ENCODE measurements at regions not wholly inside any gene's neighbourhood (a gene's known extent, or its start where the extent isn't known, plus 50 kb on each side); places are given as distances from the start of the nearest gene placed in this dataset.

DNA sequence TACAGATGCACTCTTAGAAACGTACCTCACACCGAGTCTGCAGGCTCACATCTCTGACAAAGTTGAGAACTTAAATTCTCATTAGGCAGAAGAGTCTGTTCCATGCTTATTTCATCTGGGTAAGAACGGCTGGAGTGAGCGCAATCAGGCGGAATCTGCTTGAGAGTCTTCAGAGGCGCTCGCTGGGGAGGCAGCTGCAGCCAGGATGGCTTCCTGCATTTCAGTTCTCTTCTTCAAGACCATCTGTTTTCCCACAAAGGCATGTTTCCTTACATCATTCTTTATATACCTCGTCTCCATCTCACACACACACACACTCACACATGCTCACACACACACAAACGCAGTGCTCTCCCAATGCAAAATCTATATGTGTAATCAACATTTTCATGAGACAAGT lies 497.1 kb downstream of the AJAP1 start:
- no peak for DNase-seq (ENCODE audit: low spot score in 2 of 2)
- TF ChIP-seq, protein P1, sequence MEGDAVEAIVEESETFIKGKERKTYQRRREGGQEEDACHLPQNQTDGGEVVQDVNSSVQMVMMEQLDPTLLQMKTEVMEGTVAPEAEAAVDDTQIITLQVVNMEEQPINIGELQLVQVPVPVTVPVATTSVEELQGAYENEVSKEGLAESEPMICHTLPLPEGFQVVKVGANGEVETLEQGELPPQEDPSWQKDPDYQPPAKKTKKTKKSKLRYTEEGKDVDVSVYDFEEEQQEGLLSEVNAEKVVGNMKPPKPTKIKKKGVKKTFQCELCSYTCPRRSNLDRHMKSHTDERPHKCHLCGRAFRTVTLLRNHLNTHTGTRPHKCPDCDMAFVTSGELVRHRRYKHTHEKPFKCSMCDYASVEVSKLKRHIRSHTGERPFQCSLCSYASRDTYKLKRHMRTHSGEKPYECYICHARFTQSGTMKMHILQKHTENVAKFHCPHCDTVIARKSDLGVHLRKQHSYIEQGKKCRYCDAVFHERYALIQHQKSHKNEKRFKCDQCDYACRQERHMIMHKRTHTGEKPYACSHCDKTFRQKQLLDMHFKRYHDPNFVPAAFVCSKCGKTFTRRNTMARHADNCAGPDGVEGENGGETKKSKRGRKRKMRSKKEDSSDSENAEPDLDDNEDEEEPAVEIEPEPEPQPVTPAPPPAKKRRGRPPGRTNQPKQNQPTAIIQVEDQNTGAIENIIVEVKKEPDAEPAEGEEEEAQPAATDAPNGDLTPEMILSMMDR (IDR thresholded peaks at IDR 0.05): no peak
- no peak for TF ChIP-seq POLR2A (IDR thresholded peaks at IDR 0.05)
- no peak overlapping the region for H3K4me3 ChIP-seq (ENCODE audit: low read depth, poor library complexity, severe bottlenecking)
- intact Hi-C loops (cut with DNase I; ENCODE audit: low total_unique reads): no loop called here
- 72 to 76% methylated on average over 9 of the region's 9 CpGs for WGBS, 2 donors

DNA sequence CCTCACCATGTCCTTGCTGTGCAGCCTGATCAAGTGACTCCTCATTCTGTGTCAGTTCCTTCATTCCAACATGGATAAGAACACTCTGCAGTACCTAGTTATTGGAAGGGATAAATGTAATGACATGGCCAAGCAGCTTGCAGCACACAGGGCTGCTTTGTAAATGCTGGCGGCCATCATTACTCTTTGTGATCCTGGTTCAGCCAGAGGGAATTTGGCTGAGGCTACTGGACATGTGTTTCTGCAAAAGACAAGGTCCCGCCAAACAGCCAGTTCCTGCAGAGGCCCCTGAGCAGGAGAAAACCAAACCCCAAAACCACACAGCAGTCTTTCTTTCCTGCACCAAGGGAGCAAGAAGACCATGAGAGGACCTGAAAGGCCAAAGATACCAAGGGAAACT lies 495.8 kb downstream of the AJAP1 start:
- no peak overlapping the region for H3K4me3 ChIP-seq (ENCODE audit: low read depth, poor library complexity, severe bottlenecking)
- TF ChIP-seq POLR2A (IDR thresholded peaks at IDR 0.05): no peak
- TF ChIP-seq, protein P1 (IDR thresholded peaks at IDR 0.05): no peak
- 61 to 74% methylated on average over 2 of the region's 2 CpGs for WGBS, 2 donors
- no peak for DNase-seq (ENCODE audit: low spot score in 2 of 2)
- intact Hi-C loops (cut with DNase I; ENCODE audit: low total_unique reads): no loop called here

DNA sequence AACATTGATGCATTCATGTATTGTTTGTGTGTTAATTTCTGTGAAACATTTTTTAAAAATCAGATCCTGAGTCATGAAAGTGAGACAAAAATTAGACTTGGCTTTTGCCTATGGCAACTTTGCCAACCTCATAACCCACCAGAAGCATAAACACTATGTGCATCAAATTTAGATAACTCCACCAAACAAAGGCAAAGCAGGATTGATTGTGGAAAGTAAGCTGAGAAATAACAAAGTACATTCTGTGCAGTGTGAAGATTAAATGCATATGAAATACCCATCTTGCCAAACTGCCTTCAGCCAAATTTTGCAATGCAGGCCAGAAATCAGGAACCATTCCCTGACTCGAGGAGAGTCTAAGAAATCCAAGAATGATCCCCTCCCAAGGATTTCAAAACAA lies 493.4 kb downstream of the AJAP1 start:
- WGBS, 2 donors: 14 to 20% methylated on average over 1 of the region's 1 CpG
- no peak for TF ChIP-seq POLR2A (IDR thresholded peaks at IDR 0.05)
- TF ChIP-seq, protein P1 (IDR thresholded peaks at IDR 0.05): no peak
- intact Hi-C loops (cut with DNase I; ENCODE audit: low total_unique reads): loop anchor here (5.0 kb wide), 1 partner anchor 1549 kb away; no protein-coding TSS in a partner anchor
- DNase-seq (ENCODE audit: low spot score in 2 of 2): no peak
- no peak overlapping the region for H3K4me3 ChIP-seq (ENCODE audit: low read depth, poor library complexity, severe bottlenecking)

DNA sequence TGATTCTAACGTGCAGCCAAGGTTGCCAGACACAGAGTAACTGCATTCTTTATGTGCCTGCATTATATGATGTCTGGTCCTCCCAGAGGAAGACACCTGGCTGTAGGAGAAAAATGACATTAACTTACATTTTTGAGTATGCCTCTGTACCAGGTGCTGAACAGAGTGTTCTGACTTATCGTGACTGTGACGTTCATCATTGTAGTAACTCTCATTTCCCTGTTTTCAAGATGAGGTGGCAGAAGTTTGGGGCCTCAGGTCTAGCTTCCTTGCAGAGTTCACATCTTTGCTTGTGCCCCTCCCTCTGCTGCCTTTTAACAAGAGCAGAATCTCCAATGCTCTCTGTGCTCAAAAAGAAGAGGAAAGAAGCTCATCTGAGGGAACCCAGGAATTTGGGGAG lies 488.0 kb downstream of the AJAP1 start:
- no peak overlapping the region for H3K4me3 ChIP-seq (ENCODE audit: low read depth, poor library complexity, severe bottlenecking)
- intact Hi-C loops (cut with DNase I; ENCODE audit: low total_unique reads): no loop called here
- WGBS, 2 donors: 60 to 71% methylated on average over 3 of the region's 3 CpGs
- no peak for DNase-seq (ENCODE audit: low spot score in 2 of 2)
- TF ChIP-seq POLR2A (IDR thresholded peaks at IDR 0.05): no peak

DNA sequence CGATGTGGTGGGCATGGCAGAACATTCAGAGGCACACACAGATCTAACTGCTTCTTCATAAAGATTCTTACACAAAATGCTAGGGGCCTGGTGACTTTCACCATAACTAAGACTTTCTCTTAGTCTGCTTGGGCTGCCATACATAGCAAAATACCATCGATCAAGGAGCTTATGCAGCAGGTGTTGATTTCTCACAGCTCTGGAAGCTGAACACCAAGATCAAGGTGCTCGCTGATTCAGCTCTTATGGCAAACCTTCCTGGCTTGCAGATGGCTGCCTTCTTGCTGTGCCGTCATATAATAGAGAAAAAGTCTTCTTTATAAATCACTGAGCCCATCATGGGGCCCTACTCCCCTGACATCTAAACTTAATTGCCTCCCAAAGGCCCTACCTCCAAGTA lies 487.3 kb downstream of the AJAP1 start:
- TF ChIP-seq, protein P1 (IDR thresholded peaks at IDR 0.05): no peak
- TF ChIP-seq POLR2A (IDR thresholded peaks at IDR 0.05): no peak
- no peak for DNase-seq (ENCODE audit: low spot score in 2 of 2)
- intact Hi-C loops (cut with DNase I; ENCODE audit: low total_unique reads): no loop called here
- H3K4me3 ChIP-seq (ENCODE audit: low read depth, poor library complexity, severe bottlenecking): no peak overlapping the region
- WGBS, 2 donors: 86 to 87% methylated on average over 4 of the region's 4 CpGs

DNA sequence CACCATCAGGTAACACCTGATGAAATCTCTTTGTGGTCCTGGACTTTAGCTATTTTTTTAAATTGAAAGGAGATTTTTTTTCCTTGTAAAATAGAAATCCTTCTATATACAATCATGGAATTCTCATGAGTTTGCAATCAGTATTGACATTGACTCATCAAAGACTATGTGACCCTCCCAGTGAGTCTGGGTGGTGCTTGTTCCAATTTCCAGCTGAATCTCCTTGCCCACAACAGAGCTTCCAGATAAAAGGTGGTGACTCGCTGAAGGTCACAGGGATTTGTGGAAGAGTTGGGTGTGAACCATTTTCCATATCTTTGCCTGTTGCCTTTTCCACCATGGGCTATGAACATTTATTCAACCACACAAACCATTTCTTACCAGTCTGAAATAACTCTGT lies 486.6 kb downstream of the AJAP1 start:
- WGBS, 2 donors: 80 to 89% methylated on average over 1 of the region's 1 CpG
- intact Hi-C loops (cut with DNase I; ENCODE audit: low total_unique reads): no loop called here
- DNase-seq (ENCODE audit: low spot score in 2 of 2): no peak
- TF ChIP-seq, protein P1 (IDR thresholded peaks at IDR 0.05): no peak
- no peak for TF ChIP-seq POLR2A (IDR thresholded peaks at IDR 0.05)
- H3K4me3 ChIP-seq (ENCODE audit: low read depth, poor library complexity, severe bottlenecking): no peak overlapping the region

Measured in lower leg skin (tissue), 4 donors.